ENCODE measurements at regions not wholly inside any gene's neighbourhood (a gene's known extent, or its start where the extent isn't known, plus 50 kb on each side); places are given as distances from the start of the nearest gene placed in this dataset.

DNA sequence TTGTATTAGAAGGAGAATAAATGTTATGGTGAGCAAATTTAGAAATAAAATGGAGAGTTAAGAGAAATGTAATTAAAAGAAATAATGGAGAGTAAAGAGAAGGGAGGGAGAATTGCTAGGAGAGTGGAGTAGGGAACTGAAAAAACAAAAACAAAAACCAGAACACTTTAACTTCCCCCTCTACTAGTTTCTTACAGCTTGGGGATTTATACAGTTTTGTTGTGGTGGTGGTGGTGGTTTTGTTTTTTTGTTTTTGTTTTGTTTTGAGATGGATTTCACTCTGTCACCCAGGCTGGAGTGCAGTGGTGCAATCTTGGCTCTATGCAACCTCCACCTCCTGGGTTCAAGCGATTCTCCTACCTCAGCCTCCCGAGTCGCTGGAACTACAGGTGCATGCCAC lies 322.4 kb downstream of the TMEM167A start:
- TF ChIP-seq CTCF (IDR thresholded peaks at IDR 0.05; ENCODE audit: insufficient read depth, low read depth, low read length) (no peak), EZH2 (IDR thresholded peaks at IDR 0.05; ENCODE audit: insufficient read depth, low read length) (no peak)
